K562 (cell line): ENCODE measurements at regions not wholly inside any gene's neighbourhood (a gene's known extent, or its start where the extent isn't known, plus 50 kb on each side); places are given as distances from the start of the nearest gene placed in this dataset.

ENCODE experiments used
- ATAC-seq: fragments of 200-7000 bp; cut with Tn5 transposase; 3 replicates; pipeline ENCODE4 v1.9.1; 2020; ENCODE audit warnings: moderate library complexity
- BruUV-seq: library from RNA; stranded (reverse); fragments of 400-500 nt; replicated peaks from 2 replicates; lab custom pipeline; 2021; lab: Mats Ljungman, UMichigan
- CTCF ChIA-PET: fragments of 300-600 bp; formaldehyde crosslinking; extraction: SDS; loops from one replicate; lab custom pipeline; 2021; ENCODE audit warnings: low intra/inter-chr PET ratio; lab: Yijun Ruan, JAX
- POLR2A ChIA-PET: fragments of 300-600, 350-650 bp; sonication (Branson Sonifier 250); formaldehyde crosslinking; extraction: SDS; loops from one replicate; lab custom pipeline; 2021; ENCODE audit warnings: antibody characterized with exemption, inconsistent platforms; lab: Yijun Ruan, JAX
- DNase-seq, 4 experiments: peaks; one replicate each; pipeline versions ENCODE4 v3.0.0 to v3.0.0-alpha.2; 2011 to 2018; ENCODE audit warnings: low spot score in 3 of 4, mixed read lengths in 3 of 4; ENCODE audit errors: extremely low read depth in 1 of 4
- FAIRE-seq: peaks from 2 replicates; lab custom pipeline; 2011; peaks lifted over from hg19 to GRCh38; lab: Jason Lieb, UNC
- H2AFZ ChIP-seq: 2 replicates; pipeline ENCODE4 v1.6.0; 2011; ENCODE audit warnings: low read depth, low read length, control low read depth, inconsistent platforms
- H3K27ac ChIP-seq: fragments of 200-600 bp; 3 replicates; pipeline ENCODE4 v1.8.0; 2011; ENCODE audit warnings: low read depth, mild to moderate bottlenecking, control low read depth, inconsistent platforms, low read length, moderate library complexity, mixed read lengths; ENCODE audit errors: extremely low read depth
- H3K27me3 ChIP-seq, 2 experiments: fragments of 300-600 bp in 1 of 2; 2 replicates in 1 of 2; 3 replicates in 1 of 2; pipeline versions ENCODE4 v1.6.0 to v1.8.0; 2011; ENCODE audit warnings: inconsistent platforms in 2 of 2, low read length in 2 of 2, mild to moderate bottlenecking in 1 of 2, mixed read lengths in 1 of 2, moderate library complexity in 1 of 2; ENCODE audit not compliant: control insufficient read depth in 2 of 2, insufficient read depth in 2 of 2
- H3K36me3 ChIP-seq: fragments of 300-600 bp; 3 replicates; pipeline ENCODE4 v1.8.0; 2011; ENCODE audit warnings: mild to moderate bottlenecking, low read length, inconsistent platforms; ENCODE audit not compliant: control insufficient read depth, insufficient read depth
- H3K4me1 ChIP-seq, 2 experiments: fragments of 200-600 bp in 1 of 2; replicated peaks in 1 of 2; 2 replicates in 1 of 2; 3 replicates in 1 of 2; pipeline versions ENCODE4 v1.5.1 to v1.8.0; 2011; ENCODE audit warnings: inconsistent platforms in 2 of 2, low read length in 2 of 2, mild to moderate bottlenecking in 1 of 2, mixed read lengths in 1 of 2, moderate library complexity in 1 of 2; ENCODE audit not compliant: control insufficient read depth in 2 of 2, insufficient read depth in 2 of 2
- H3K4me2 ChIP-seq: 2 replicates; pipeline ENCODE4 v1.6.1; 2011; ENCODE audit warnings: low read length, control low read depth, inconsistent platforms, mixed read lengths; ENCODE audit not compliant: insufficient read depth
- H3K4me3 ChIP-seq: fragments of 200-600 bp; sonication (generic), shearing (Covaris generic); 2 replicates; pipeline ENCODE4 v1.5.1; 2016; ENCODE audit warnings: control low read depth, inconsistent platforms
- H3K79me2 ChIP-seq: fragments of 200-600 bp; 3 replicates; pipeline ENCODE4 v1.8.0; 2011; ENCODE audit warnings: low read length, inconsistent platforms; ENCODE audit not compliant: control insufficient read depth, insufficient read depth
- H3K9ac ChIP-seq, 2 experiments: 2 replicates each; pipeline versions ENCODE4 v1.6.0 to v1.6.1; 2011; ENCODE audit warnings: low read depth in 2 of 2, low read length in 2 of 2, control low read depth in 1 of 2, inconsistent platforms in 1 of 2, mild to moderate bottlenecking in 1 of 2, mixed read lengths in 1 of 2; ENCODE audit not compliant: insufficient read depth in 1 of 2
- H3K9me1 ChIP-seq: one replicate; pipeline ENCODE4 v1.6.0; 2011; ENCODE audit warnings: inconsistent platforms, mild to moderate bottlenecking, low read length, moderate library complexity; ENCODE audit not compliant: control insufficient read depth, insufficient read depth
- H3K9me3 ChIP-seq: replicated peaks from 2 replicates; pipeline ENCODE4 v1.5.1; 2011; ENCODE audit warnings: low read depth, low read length, inconsistent platforms; ENCODE audit not compliant: control insufficient read depth, insufficient read depth
- H4K20me1 ChIP-seq: replicated peaks from 2 replicates; pipeline ENCODE4 v1.6.1; 2011; ENCODE audit warnings: low read length, inconsistent platforms, mixed read lengths; ENCODE audit not compliant: control insufficient read depth, insufficient read depth
- BRCA1 ChIP-seq, 2 experiments: fragments of 450-650 bp in 1 of 2; sonication (generic) in 1 of 2; formaldehyde crosslinking in 1 of 2; IDR thresholded peaks; 2 replicates each; pipeline versions ENCODE4 v1.5.0 to v1.6.1; 2017 to 2020; ENCODE audit warnings: mild to moderate bottlenecking in 1 of 2, missing genetic modification reagents in 1 of 2
- CEBPB ChIP-seq: fragments of 450-650 bp; IDR thresholded peaks from 2 replicates; pipeline ENCODE4 v1.6.1; 2016; ENCODE audit warnings: missing genetic modification characterization, missing compliant biosample characterization
- MED1 ChIP-seq: sonication (generic); formaldehyde crosslinking; IDR thresholded peaks from 2 replicates; pipeline ENCODE4 v1.8.1; 2023; ENCODE audit warnings: missing genetic modification reagents, borderline replicate concordance
- PCBP2 ChIP-seq: fragments of 200-400 bp; formaldehyde crosslinking; IDR thresholded peaks from 2 replicates; pipeline ENCODE4 v1.6.1; 2018; ENCODE audit warnings: low read length, low read depth, mild to moderate bottlenecking, moderate library complexity; ENCODE audit not compliant: poor library complexity, severe bottlenecking
- PHF20 ChIP-seq: fragments of 450-650 bp; IDR thresholded peaks from 2 replicates; pipeline ENCODE4 v1.6.1; 2018; ENCODE audit not compliant: partially characterized antibody
- PURB ChIP-seq: sonication (generic); formaldehyde crosslinking; IDR thresholded peaks from 2 replicates; pipeline ENCODE4 v1.9.0; 2021; ENCODE audit warnings: low read depth, mild to moderate bottlenecking, missing genetic modification reagents
- SMAD1 ChIP-seq: fragments of 150-350 bp; IDR thresholded peaks from 2 replicates; pipeline ENCODE4 v1.6.1; 2014; ENCODE audit warnings: low read length, low read depth; ENCODE audit not compliant: partially characterized antibody
- YBX1 ChIP-seq: fragments of 450-650 bp; IDR thresholded peaks from 2 replicates; pipeline ENCODE4 v1.7.1; 2016; ENCODE audit warnings: mild to moderate bottlenecking
- ZC3H8 ChIP-seq: fragments of 450-650 bp; IDR thresholded peaks from 2 replicates; pipeline ENCODE4 v1.6.1; 2017
- ZNF12 ChIP-seq: sonication (generic); formaldehyde crosslinking; IDR thresholded peaks from 2 replicates; pipeline ENCODE4 v1.4.0; 2020; ENCODE audit warnings: mild to moderate bottlenecking, missing genetic modification reagents
- ZNF444 ChIP-seq: fragments of 250-450 bp; sonication (Bioruptor Pico); IDR thresholded peaks from 2 replicates; pipeline ENCODE4 v1.4.0; 2020; ENCODE audit warnings: mild to moderate bottlenecking, moderate library complexity
- ZNF695 ChIP-seq: fragments of 450-650 bp; formaldehyde crosslinking; IDR thresholded peaks from 2 replicates; pipeline ENCODE4 v1.4.0; 2020; ENCODE audit warnings: mild to moderate bottlenecking, moderate library complexity
- WGBS: fragments of 100-300 bp; shearing (Covaris generic); methylation state at CpG from one replicate; pipeline ENCODE4 v1.1.6; 2016; ENCODE audit warnings: low coverage, mixed read lengths; ENCODE audit not compliant: insufficient coverage; ENCODE audit errors: missing lambda C conversion rate; 5-methylcytosine and 5-hydroxymethylcytosine counted together
- in situ Hi-C: fragments of 300-500 bp; cut with MboI; formaldehyde crosslinking; loops from 4 replicates; pipeline ENCODE4 v1.15.0; 2018; ENCODE audit warnings: inconsistent platforms, mixed read lengths
- intact Hi-C: fragments of 100-400 bp; cut with micrococcal nuclease; formaldehyde crosslinking; loops from 2 replicates; pipeline ENCODE4 v1.14.2; 2022
- TF ChIP-seq, protein P1 (sequence below): sonication (generic); formaldehyde crosslinking; IDR thresholded peaks from 2 replicates; pipeline ENCODE4 v1.8.0; 2022; ENCODE audit warnings: missing genetic modification reagents, mild to moderate bottlenecking, borderline replicate concordance
- TF ChIP-seq, protein P2 (sequence below): sonication (generic); formaldehyde crosslinking; IDR thresholded peaks from 2 replicates; pipeline ENCODE4 v1.8.0; 2022; ENCODE audit warnings: missing genetic modification reagents, mild to moderate bottlenecking, moderate library complexity, borderline replicate concordance
- TF ChIP-seq, protein P3 (sequence below), 2 experiments: fragments of 450-650 bp; IDR thresholded peaks; 2 replicates each; pipeline ENCODE4 v1.6.1; 2016; ENCODE audit warnings: mild to moderate bottlenecking in 2 of 2, borderline replicate concordance in 1 of 2, low read depth in 1 of 2, moderate library complexity in 1 of 2

DNA sequence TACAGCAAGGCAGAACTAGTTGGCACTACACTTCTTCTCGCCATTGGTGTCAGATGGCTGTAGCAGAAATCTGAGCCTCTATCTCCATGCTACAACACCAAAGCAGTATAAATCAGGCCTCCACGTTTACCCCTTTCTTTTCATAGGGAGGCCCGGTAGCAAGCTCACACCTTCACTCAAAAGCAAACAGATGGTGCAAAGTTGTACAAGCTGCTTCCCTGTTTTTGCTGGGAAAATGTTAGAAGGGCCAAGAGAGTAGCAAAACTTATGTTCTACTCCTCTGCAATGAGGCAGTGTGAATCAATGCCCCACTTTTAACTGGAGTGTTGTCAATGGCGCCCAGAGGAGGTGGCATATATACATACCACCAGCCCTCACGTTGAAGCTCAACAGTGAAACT, 369.6 kb upstream of the NRXN1 start:
- no peak overlapping the region for H2AFZ ChIP-seq
- ChIA-PET CTCF (no interaction called here), POLR2A (no interaction called here)
- H3K9ac ChIP-seq: no peak overlapping the region
- no peaks in the 10 kb centered on the region for H3K4me1 ChIP-seq
- intact Hi-C loops: no loop called here
- no peak for ATAC-seq
- H4K20me1 ChIP-seq: no peaks in the 10 kb centered on the region
- no peak overlapping the region for H3K4me3 ChIP-seq
- H3K27me3 ChIP-seq: no peaks in the 10 kb centered on the region
- FAIRE-seq: no peak
- in situ Hi-C loops: no loop called here
- H3K36me3 ChIP-seq: no peaks in the 10 kb centered on the region
- no peak overlapping the region for H3K4me2 ChIP-seq
- DNase-seq: no peak
- WGBS: 0% methylated on average over 5 of the region's 5 CpGs
- H3K9me3 ChIP-seq: no peaks in the 10 kb centered on the region
- H3K9me1 ChIP-seq: no peaks in the 10 kb centered on the region
- no peaks in the 10 kb centered on the region for H3K79me2 ChIP-seq
- no peak overlapping the region for H3K27ac ChIP-seq
- no TSS peak for BruUV-seq
- TF ChIP-seq BRCA1 (IDR thresholded peaks at IDR 0.05) (no peak), BRCA1 (CRISPR knock-in tag; IDR thresholded peaks at IDR 0.05) (no peak), CEBPB (no peak), ZNF444 (CRISPR knock-in tag) (no peak), PCBP2 (no peak), YBX1 (no peak), SMAD1 (no peak), ZNF12 (CRISPR knock-in tag) (no peak), ZNF695 (no peak), ZC3H8 (no peak), PURB (no peak), MED1 (CRISPR knock-in tag) (no peak), PHF20 (no peak)
- TF ChIP-seq, protein P1, sequence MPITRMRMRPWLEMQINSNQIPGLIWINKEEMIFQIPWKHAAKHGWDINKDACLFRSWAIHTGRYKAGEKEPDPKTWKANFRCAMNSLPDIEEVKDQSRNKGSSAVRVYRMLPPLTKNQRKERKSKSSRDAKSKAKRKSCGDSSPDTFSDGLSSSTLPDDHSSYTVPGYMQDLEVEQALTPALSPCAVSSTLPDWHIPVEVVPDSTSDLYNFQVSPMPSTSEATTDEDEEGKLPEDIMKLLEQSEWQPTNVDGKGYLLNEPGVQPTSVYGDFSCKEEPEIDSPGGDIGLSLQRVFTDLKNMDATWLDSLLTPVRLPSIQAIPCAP: no peak
- TF ChIP-seq, protein P2, sequence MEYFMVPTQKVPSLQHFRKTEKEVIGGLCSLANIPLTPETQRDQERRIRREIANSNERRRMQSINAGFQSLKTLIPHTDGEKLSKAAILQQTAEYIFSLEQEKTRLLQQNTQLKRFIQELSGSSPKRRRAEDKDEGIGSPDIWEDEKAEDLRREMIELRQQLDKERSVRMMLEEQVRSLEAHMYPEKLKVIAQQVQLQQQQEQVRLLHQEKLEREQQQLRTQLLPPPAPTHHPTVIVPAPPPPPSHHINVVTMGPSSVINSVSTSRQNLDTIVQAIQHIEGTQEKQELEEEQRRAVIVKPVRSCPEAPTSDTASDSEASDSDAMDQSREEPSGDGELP (CRISPR knock-in tag): no peak
- TF ChIP-seq, protein P3, sequence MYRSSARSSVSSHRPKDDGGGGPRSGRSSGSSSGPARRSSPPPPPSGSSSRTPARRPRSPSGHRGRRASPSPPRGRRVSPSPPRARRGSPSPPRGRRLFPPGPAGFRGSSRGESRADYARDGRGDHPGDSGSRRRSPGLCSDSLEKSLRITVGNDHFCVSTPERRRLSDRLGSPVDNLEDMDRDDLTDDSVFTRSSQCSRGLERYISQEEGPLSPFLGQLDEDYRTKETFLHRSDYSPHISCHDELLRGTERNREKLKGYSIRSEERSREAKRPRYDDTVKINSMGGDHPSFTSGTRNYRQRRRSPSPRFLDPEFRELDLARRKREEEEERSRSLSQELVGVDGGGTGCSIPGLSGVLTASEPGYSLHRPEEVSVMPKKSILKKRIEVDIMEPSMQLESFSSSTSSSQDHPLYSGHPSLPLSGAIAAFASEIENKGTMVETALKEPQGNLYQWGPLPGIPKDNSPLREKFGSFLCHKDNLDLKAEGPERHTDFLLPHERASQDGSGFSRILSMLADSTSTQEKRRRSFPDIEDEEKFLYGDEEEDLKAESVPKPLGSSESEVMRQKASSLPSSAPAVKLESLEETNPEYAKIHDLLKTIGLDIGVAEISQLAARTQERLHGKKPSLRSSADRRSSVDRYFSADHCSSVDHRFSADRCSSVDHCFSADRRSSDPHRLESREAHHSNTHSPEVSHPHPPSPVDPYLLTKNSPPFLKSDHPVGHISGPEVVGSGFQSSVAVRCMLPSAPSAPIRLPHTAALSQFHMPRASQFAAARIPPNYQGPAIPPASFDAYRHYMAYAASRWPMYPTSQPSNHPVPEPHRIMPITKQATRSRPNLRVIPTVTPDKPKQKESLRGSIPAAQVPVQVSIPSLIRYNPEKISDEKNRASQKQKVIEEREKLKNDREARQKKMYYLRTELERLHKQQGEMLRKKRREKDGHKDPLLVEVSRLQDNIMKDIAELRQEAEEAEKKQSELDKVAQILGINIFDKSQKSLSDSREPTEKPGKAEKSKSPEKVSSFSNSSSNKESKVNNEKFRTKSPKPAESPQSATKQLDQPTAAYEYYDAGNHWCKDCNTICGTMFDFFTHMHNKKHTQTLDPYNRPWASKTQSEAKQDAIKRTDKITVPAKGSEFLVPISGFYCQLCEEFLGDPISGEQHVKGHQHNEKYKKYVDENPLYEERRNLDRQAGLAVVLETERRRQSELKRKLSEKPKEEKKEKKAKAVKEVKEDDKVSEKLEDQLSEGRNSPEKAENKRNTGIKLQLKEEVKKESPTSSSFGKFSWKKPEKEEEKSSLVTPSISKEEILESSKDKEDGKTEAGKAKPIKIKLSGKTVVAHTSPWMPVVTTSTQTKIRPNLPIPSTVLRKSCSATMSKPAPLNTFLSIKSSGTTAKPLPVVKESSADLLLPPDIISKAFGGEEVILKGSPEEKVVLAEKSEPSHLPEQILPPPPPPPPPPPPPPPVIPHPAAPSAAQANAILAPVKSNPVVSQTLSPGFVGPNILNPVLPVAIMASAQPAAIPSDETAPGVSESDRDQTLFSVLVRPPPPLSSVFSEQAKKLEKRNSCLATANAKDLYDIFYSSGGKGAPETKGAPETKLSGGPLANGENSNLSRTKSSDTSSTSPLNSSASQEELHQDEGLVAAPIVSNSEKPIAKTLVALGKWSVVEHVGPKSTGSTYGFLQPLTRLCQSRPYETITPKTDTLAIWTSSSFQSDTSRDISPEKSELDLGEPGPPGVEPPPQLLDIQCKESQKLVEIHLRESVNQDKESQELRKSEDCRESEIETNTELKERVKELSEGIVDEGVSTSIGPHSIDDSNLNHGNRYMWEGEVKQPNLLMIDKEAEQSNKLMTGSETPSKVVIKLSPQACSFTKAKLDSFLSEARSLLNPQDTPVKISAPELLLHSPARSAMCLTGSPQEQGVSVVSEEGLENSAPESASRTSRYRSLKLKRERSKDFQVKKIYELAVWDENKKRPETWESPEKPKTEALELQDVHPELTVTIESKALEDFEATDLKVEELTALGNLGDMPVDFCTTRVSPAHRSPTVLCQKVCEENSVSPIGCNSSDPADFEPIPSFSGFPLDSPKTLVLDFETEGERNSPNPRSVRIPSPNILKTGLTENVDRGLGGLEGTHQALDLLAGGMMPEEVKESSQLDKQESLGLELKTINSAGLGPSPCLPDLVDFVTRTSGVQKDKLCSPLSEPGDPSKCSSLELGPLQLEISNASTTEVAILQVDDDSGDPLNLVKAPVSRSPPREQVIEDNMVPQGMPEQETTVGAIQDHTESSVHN (IDR thresholded peaks at IDR 0.05; ENCODE audit: borderline replicate concordance in 1 of 2, low read depth in 1 of 2): no peak
